CD4-positive, CD25-positive, alpha-beta regulatory T cell (primary cell): ENCODE measurements at regions not wholly inside any gene's neighbourhood (a gene's known extent, or its start where the extent isn't known, plus 50 kb on each side); places are given as distances from the start of the nearest gene placed in this dataset.
"Not testable (repeated sequence)": the region's sequence is repeated elsewhere in the genome, so short reads cannot be mapped to it uniquely, and the experiment has no call there.

Experiments used
- ATAC-seq, 2 donors: fragments of 150-1000 bp; cut with Tn5 transposase; one replicate each; pipeline ENCODE4 v1.10.0; 2021; ENCODE audit warnings: low read depth in 2 of 2, moderate number of reproducible peaks in 2 of 2, moderate library complexity in 1 of 2
- DNase-seq, 3 donors: peaks; one replicate each; pipeline versions ENCODE4 v3.0.0 to v3.0.0-alpha.2; 2012 to 2022; ENCODE audit warnings: mixed read lengths in 1 of 3
- H3K27ac ChIP-seq: one replicate; pipeline ENCODE4 v1.7.0; 2013; ENCODE audit warnings: mild to moderate bottlenecking, low read length; ENCODE audit not compliant: insufficient read depth, poor library complexity, severe bottlenecking
- H3K27me3 ChIP-seq: one replicate; pipeline ENCODE4 v1.7.0; 2013; ENCODE audit warnings: low read length; ENCODE audit not compliant: control insufficient read depth, insufficient read depth
- H3K36me3 ChIP-seq: one replicate; pipeline ENCODE4 v1.7.0; 2013; ENCODE audit warnings: mild to moderate bottlenecking, low read length, moderate library complexity; ENCODE audit not compliant: control insufficient read depth, insufficient read depth
- H3K4me1 ChIP-seq: 2 replicates; pipeline ENCODE4 v1.7.0; 2013; ENCODE audit warnings: mild to moderate bottlenecking, low read length; ENCODE audit not compliant: insufficient read depth, control insufficient read depth, poor library complexity, severe bottlenecking
- H3K4me3 ChIP-seq: one replicate; pipeline ENCODE4 v1.7.0; 2013; ENCODE audit warnings: low read depth, mild to moderate bottlenecking, low read length, moderate library complexity
- H3K9me3 ChIP-seq, 2 experiments: 1 replicate in 1 of 2; 2 replicates in 1 of 2; pipeline ENCODE4 v1.7.0; 2013; ENCODE audit warnings: low read length in 2 of 2, mild to moderate bottlenecking in 1 of 2, moderate library complexity in 1 of 2; ENCODE audit not compliant: control insufficient read depth in 2 of 2
- H3K27ac Mint-ChIP-seq, 3 donors: one replicate each; pipeline ENCODE4 v1.8.0; 2020 to 2022; ENCODE audit warnings: mild to moderate bottlenecking in 3 of 3, mixed read lengths in 3 of 3, moderate library complexity in 2 of 3
- H3K27me3 Mint-ChIP-seq: one replicate; pipeline ENCODE4 v1.8.0; 2022; ENCODE audit warnings: mild to moderate bottlenecking, mixed read lengths
- H3K36me3 Mint-ChIP-seq: one replicate; pipeline ENCODE4 v1.8.0; 2020; ENCODE audit warnings: mixed read lengths
- H3K4me1 Mint-ChIP-seq, 4 donors: one replicate each; pipeline ENCODE4 v1.8.0; 2020 to 2022; ENCODE audit warnings: mixed read lengths in 4 of 4, mild to moderate bottlenecking in 1 of 4
- H3K4me3 Mint-ChIP-seq, 4 donors: one replicate each; pipeline ENCODE4 v1.8.0; 2020 to 2022; ENCODE audit warnings: mild to moderate bottlenecking in 4 of 4, mixed read lengths in 4 of 4, moderate library complexity in 3 of 4
- H3K9me3 Mint-ChIP-seq, 7 donors: one replicate each; pipeline ENCODE4 v1.8.0; 2020 to 2022; ENCODE audit warnings: mixed read lengths in 7 of 7, mild to moderate bottlenecking in 3 of 7, moderate library complexity in 2 of 7

- no peak for DNase-seq
- H3K27ac Mint-ChIP-seq = no peak overlapping the region
- no peaks in the 10 kb centered on the region for H3K4me1 ChIP-seq
- no peak for ATAC-seq
- H3K4me3 Mint-ChIP-seq = no peak overlapping the region
- H3K27me3 ChIP-seq = no peaks in the 10 kb centered on the region
- no peaks in the 10 kb centered on the region for H3K36me3 ChIP-seq
- H3K9me3 ChIP-seq = no peaks in the 10 kb centered on the region
- peaks cover 4% of the 10 kb centered on the region for H3K27me3 Mint-ChIP-seq
- H3K4me1 Mint-ChIP-seq = peaks cover 0 to 5% (median under 1%) of the 10 kb centered on the region in 4 donors
- H3K9me3 Mint-ChIP-seq = peaks cover 0 to 3% (median 0%) of the 10 kb centered on the region in 7 donors
- H3K27ac ChIP-seq = no peak overlapping the region
- H3K36me3 Mint-ChIP-seq = no peaks in the 10 kb centered on the region
- no peak overlapping the region for H3K4me3 ChIP-seq
Measured at GRCh38 chr2:10229462-10230099, 73.1 kb upstream of the HPCAL1 start.

- H3K27ac ChIP-seq = no peak overlapping the region
- H3K4me3 ChIP-seq = no peak overlapping the region
- H3K27ac Mint-ChIP-seq = no peak overlapping the region
- peaks cover 4% of the 10 kb centered on the region for H3K27me3 Mint-ChIP-seq
- H3K9me3 ChIP-seq = no peaks in the 10 kb centered on the region
- H3K4me1 ChIP-seq = no peaks in the 10 kb centered on the region
- H3K4me1 Mint-ChIP-seq = peaks cover 0 to 5% (median under 1%) of the 10 kb centered on the region in 4 donors
- DNase-seq (no peak), ATAC-seq (no peak)
- peaks cover 0 to 3% (median 0%) of the 10 kb centered on the region in 7 donors for H3K9me3 Mint-ChIP-seq
- no peaks in the 10 kb centered on the region for H3K36me3 Mint-ChIP-seq
- H3K4me3 Mint-ChIP-seq = no peak overlapping the region
- H3K27me3 ChIP-seq = no peaks in the 10 kb centered on the region
- no peaks in the 10 kb centered on the region for H3K36me3 ChIP-seq
Measured at GRCh38 chr2:10230499-10230898, 72.2 kb upstream of the HPCAL1 start.

- not testable (repeated sequence) for H3K4me3 ChIP-seq, H3K27ac Mint-ChIP-seq, H3K4me1 ChIP-seq, H3K27me3 ChIP-seq, H3K4me1 Mint-ChIP-seq, H3K27ac ChIP-seq, DNase-seq, H3K36me3 ChIP-seq, H3K9me3 ChIP-seq, H3K36me3 Mint-ChIP-seq, H3K27me3 Mint-ChIP-seq, H3K4me3 Mint-ChIP-seq, ATAC-seq, H3K9me3 Mint-ChIP-seq
Measured at GRCh38 chr2:10230921-10231320, 71.8 kb upstream of the HPCAL1 start.

- Mint-ChIP-seq H3K4me1 (peaks cover 0 to 5% (median under 1%) of the 10 kb centered on the region in 4 donors), H3K4me3 (no peak overlapping the region), H3K9me3 (peaks cover 0 to 3% (median 0%) of the 10 kb centered on the region in 7 donors), H3K27me3 (peaks cover 4% of the 10 kb centered on the region), H3K36me3 (no peaks in the 10 kb centered on the region), H3K27ac (no peak overlapping the region)
- no peaks in the 10 kb centered on the region for H3K9me3 ChIP-seq
- H3K27me3 ChIP-seq = no peaks in the 10 kb centered on the region
- H3K27ac ChIP-seq = no peak overlapping the region
- H3K4me3 ChIP-seq = no peak overlapping the region
- DNase-seq (no peak), ATAC-seq (no peak)
- H3K36me3 ChIP-seq = no peaks in the 10 kb centered on the region
- no peaks in the 10 kb centered on the region for H3K4me1 ChIP-seq
Measured at GRCh38 chr2:10231551-10232085, 71.1 kb upstream of the HPCAL1 start.

- no peaks in the 10 kb centered on the region for H3K36me3 Mint-ChIP-seq
- H3K4me3 ChIP-seq = no peak overlapping the region
- H3K4me1 Mint-ChIP-seq = peaks cover 0 to 5% (median under 1%) of the 10 kb centered on the region in 4 donors
- H3K27ac ChIP-seq = no peak overlapping the region
- H3K27ac Mint-ChIP-seq = no peak overlapping the region
- H3K9me3 Mint-ChIP-seq = peaks cover 0 to 3% (median 0%) of the 10 kb centered on the region in 7 donors
- no peaks in the 10 kb centered on the region for H3K9me3 ChIP-seq
- H3K27me3 ChIP-seq = no peaks in the 10 kb centered on the region
- no peak for DNase-seq
- peaks cover 4% of the 10 kb centered on the region for H3K27me3 Mint-ChIP-seq
- no peak for ATAC-seq
- no peaks in the 10 kb centered on the region for H3K36me3 ChIP-seq
- no peak overlapping the region for H3K4me3 Mint-ChIP-seq
- H3K4me1 ChIP-seq = no peaks in the 10 kb centered on the region
Measured at GRCh38 chr2:10232096-10232815, 70.4 kb upstream of the HPCAL1 start.

GRCh38 chr2:10233131-10234012 is 69.3 kb upstream of the HPCAL1 start:
- Histone ChIP-seq H3K4me3 (no peak overlapping the region), H3K9me3 (no peaks in the 10 kb centered on the region), H3K27ac (no peak overlapping the region), H3K36me3 (no peaks in the 10 kb centered on the region), H3K4me1 (no peaks in the 10 kb centered on the region), H3K27me3 (no peaks in the 10 kb centered on the region)
- Mint-ChIP-seq H3K27ac (peak overlapping the region; percentile 28 to 89 (median 42)), H3K27me3 (peaks cover 4% of the 10 kb centered on the region), H3K4me1 (peaks cover 0 to 5% (median under 1%) of the 10 kb centered on the region in 4 donors), H3K9me3 (peaks cover 0 to 3% (median 0%) of the 10 kb centered on the region in 7 donors), H3K36me3 (no peaks in the 10 kb centered on the region), H3K4me3 (no peak overlapping the region)
- peak in 1 of 2 donors; percentile 26 for ATAC-seq
- no peak for DNase-seq

GRCh38 chr2:10234013-10234306 is 68.7 kb upstream of the HPCAL1 start:
- H3K4me1 Mint-ChIP-seq = peaks cover 0 to 5% (median under 1%) of the 10 kb centered on the region in 4 donors
- DNase-seq (no peak), ATAC-seq (no peak)
- Histone ChIP-seq H3K4me3 (no peak overlapping the region), H3K9me3 (no peaks in the 10 kb centered on the region), H3K27me3 (no peaks in the 10 kb centered on the region), H3K4me1 (no peaks in the 10 kb centered on the region), H3K36me3 (no peaks in the 10 kb centered on the region), H3K27ac (no peak overlapping the region)
- no peaks in the 10 kb centered on the region for H3K27me3 Mint-ChIP-seq
- peaks cover 0 to 3% (median 0%) of the 10 kb centered on the region in 7 donors for H3K9me3 Mint-ChIP-seq
- H3K4me3 Mint-ChIP-seq = no peak overlapping the region
- peak overlapping the region in 1 of 3 donors; percentile 28 for H3K27ac Mint-ChIP-seq
- H3K36me3 Mint-ChIP-seq = no peaks in the 10 kb centered on the region
